ENCODE measurements at regions not wholly inside any gene's neighbourhood (a gene's known extent, or its start where the extent isn't known, plus 50 kb on each side); places are given as distances from the start of the nearest gene placed in this dataset.

DNA sequence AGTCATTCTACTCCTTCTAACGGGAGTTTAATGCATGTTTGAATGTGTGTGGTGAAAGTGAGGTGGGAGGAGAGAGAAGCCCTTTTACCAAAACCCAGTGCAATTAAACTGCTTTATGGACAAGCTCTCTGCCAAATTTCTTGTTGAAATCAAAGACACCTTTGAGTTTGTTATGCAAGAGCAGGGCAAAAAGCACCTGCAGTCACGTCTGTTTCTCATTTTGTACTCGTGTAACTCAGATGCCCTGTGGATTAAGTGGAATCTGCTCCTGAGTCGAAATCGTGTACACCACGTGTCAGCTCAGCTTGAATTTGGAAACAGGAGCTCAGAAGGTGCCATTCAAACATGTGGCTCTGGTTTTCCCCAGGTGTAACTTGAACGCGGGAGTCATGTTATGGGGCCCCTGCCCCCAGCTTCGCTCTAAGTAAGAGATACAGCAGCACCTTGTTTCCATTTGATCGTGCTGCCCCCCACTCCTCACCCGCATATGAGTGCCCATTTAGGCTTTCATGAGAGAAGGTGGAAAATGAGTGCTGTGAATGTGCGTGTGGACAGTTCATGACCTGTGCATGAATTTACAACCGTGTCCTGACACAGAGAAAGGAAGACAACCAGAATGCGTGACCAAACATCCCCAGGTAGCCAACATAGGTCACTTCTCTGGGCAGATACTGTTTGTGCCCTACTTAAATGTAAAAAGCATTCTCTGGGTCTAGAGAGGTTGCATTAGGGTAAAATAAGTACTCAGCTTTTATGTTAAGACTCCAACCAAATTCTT is 347.0 kb upstream of the SLC30A5 start:
- TF ChIP-seq, protein P1, sequence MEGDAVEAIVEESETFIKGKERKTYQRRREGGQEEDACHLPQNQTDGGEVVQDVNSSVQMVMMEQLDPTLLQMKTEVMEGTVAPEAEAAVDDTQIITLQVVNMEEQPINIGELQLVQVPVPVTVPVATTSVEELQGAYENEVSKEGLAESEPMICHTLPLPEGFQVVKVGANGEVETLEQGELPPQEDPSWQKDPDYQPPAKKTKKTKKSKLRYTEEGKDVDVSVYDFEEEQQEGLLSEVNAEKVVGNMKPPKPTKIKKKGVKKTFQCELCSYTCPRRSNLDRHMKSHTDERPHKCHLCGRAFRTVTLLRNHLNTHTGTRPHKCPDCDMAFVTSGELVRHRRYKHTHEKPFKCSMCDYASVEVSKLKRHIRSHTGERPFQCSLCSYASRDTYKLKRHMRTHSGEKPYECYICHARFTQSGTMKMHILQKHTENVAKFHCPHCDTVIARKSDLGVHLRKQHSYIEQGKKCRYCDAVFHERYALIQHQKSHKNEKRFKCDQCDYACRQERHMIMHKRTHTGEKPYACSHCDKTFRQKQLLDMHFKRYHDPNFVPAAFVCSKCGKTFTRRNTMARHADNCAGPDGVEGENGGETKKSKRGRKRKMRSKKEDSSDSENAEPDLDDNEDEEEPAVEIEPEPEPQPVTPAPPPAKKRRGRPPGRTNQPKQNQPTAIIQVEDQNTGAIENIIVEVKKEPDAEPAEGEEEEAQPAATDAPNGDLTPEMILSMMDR (IDR thresholded peaks at IDR 0.05; ENCODE audit: low read depth, low read length, poor library complexity, severe bottlenecking) = no peak
- TF ChIP-seq EZH2phosphoT487 (IDR thresholded peaks at IDR 0.05; ENCODE audit: borderline replicate concordance, low read length) = no peak

All from DOHH2 (cell line).